ENCODE measurements at regions not wholly inside any gene's neighbourhood (a gene's known extent, or its start where the extent isn't known, plus 50 kb on each side); places are given as distances from the start of the nearest gene placed in this dataset.

DNA sequence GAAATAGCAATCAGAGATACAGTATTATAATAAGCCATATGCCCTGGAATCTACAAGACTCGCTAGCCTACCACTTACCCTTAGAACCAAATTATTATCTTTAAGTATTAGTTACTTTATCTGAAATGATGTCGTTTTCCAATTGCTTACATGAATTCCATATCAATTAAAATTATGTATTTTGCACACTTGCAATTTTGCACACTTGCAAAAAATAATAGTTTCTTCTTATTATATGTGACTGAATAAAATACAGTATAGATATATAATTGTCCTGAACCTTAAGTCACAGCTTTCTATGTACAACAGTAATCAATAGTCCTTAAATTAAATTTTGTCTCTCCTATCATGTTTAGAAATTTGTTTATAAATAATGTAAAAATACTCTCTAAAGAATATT, 2095.1 kb downstream of the NCAM2 start:
- no peaks in the 10 kb centered on the region for H3K36me3 ChIP-seq (replicated peaks; ENCODE audit: low read depth, low read length)
- H3K4me1 ChIP-seq (ENCODE audit: low read length) = no peaks in the 10 kb centered on the region
- no peak overlapping the region for H3K27ac ChIP-seq (ENCODE audit: low read length)
- H3K9ac ChIP-seq (ENCODE audit: low read length) = no peak overlapping the region
- no peaks in the 10 kb centered on the region for H3K9me3 ChIP-seq (ENCODE audit: insufficient read depth, low read length)
- TF ChIP-seq, protein P1, sequence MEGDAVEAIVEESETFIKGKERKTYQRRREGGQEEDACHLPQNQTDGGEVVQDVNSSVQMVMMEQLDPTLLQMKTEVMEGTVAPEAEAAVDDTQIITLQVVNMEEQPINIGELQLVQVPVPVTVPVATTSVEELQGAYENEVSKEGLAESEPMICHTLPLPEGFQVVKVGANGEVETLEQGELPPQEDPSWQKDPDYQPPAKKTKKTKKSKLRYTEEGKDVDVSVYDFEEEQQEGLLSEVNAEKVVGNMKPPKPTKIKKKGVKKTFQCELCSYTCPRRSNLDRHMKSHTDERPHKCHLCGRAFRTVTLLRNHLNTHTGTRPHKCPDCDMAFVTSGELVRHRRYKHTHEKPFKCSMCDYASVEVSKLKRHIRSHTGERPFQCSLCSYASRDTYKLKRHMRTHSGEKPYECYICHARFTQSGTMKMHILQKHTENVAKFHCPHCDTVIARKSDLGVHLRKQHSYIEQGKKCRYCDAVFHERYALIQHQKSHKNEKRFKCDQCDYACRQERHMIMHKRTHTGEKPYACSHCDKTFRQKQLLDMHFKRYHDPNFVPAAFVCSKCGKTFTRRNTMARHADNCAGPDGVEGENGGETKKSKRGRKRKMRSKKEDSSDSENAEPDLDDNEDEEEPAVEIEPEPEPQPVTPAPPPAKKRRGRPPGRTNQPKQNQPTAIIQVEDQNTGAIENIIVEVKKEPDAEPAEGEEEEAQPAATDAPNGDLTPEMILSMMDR (IDR thresholded peaks at IDR 0.05; ENCODE audit: low read depth, low read length) = no peak
- TF ChIP-seq EZH2phosphoT487 (IDR thresholded peaks at IDR 0.05; ENCODE audit: low read depth) = no peak
- H3K79me2 ChIP-seq (ENCODE audit: low read length) = no peaks in the 10 kb centered on the region
- no peak overlapping the region for H3K4me2 ChIP-seq (ENCODE audit: low read length)
- H2AFZ ChIP-seq (ENCODE audit: low read depth, low read length) = no peak overlapping the region
- no peaks in the 10 kb centered on the region for H4K20me1 ChIP-seq (ENCODE audit: insufficient read depth, low read length)
- no peaks in the 10 kb centered on the region for H3K27me3 ChIP-seq (ENCODE audit: low read depth, low read length)
- no peak overlapping the region for H3K4me3 ChIP-seq (ENCODE audit: low read length)

DNA sequence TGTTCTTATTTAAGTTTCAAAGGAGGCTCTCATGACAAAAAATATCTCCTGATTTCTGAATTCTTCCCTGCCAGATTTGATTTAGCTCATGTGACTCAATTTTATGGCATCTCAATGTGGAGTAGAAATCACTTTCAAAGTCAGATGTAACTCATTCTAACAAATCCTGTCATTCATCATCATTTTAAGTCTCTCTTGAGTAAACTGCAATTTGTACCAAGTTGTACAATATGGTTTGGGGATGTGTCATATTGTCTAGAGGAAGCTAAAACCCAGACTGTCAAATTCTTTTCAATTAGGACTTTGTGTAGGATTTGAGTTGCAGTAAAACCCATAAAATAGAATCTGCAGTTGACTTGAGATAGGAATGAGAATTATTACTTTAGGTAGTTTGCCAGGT, 2101.0 kb downstream of the NCAM2 start:
- no peak for TF ChIP-seq EZH2phosphoT487 (IDR thresholded peaks at IDR 0.05; ENCODE audit: low read depth)
- TF ChIP-seq, protein P1 (IDR thresholded peaks at IDR 0.05; ENCODE audit: low read depth, low read length) = no peak
- Histone ChIP-seq H3K36me3 (replicated peaks; ENCODE audit: low read depth, low read length) (no peaks in the 10 kb centered on the region), H3K4me1 (ENCODE audit: low read length) (no peaks in the 10 kb centered on the region), H3K4me2 (ENCODE audit: low read length) (no peak overlapping the region), H3K9me3 (ENCODE audit: insufficient read depth, low read length) (no peaks in the 10 kb centered on the region), H3K27ac (ENCODE audit: low read length) (no peak overlapping the region), H3K4me3 (ENCODE audit: low read length) (no peak overlapping the region), H3K79me2 (ENCODE audit: low read length) (no peaks in the 10 kb centered on the region), H4K20me1 (ENCODE audit: insufficient read depth, low read length) (no peaks in the 10 kb centered on the region), H2AFZ (ENCODE audit: low read depth, low read length) (no peak overlapping the region), H3K9ac (ENCODE audit: low read length) (no peak overlapping the region), H3K27me3 (ENCODE audit: low read depth, low read length) (no peaks in the 10 kb centered on the region)

DNA sequence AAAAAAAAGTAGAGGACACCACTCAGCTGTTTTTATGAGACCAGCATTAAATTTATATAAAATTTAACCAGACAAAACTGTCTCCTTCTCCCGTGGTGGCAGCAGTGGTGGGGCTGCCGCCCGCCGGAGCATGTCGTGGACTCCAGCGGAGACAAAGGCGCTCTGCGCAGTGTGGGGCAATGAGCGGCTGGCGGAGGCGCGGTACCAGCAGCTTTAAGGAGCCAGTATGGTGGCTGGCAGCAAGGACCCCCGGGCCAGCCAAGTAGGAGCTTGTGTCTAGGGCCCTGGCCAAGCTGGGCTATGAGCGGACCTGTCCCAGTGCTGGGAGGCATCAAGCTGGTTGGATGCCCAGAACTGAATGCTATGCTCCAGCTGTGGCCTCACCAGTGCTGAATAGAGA, 2102.9 kb downstream of the NCAM2 start:
- Histone ChIP-seq H3K4me2 (ENCODE audit: low read length) (no peak overlapping the region), H3K79me2 (ENCODE audit: low read length) (no peaks in the 10 kb centered on the region), H3K27me3 (ENCODE audit: low read depth, low read length) (no peaks in the 10 kb centered on the region), H3K27ac (ENCODE audit: low read length) (no peak overlapping the region), H3K9ac (ENCODE audit: low read length) (no peak overlapping the region), H3K9me3 (ENCODE audit: insufficient read depth, low read length) (no peaks in the 10 kb centered on the region), H3K4me1 (ENCODE audit: low read length) (no peaks in the 10 kb centered on the region), H4K20me1 (ENCODE audit: insufficient read depth, low read length) (no peaks in the 10 kb centered on the region), H3K36me3 (replicated peaks; ENCODE audit: low read depth, low read length) (no peaks in the 10 kb centered on the region), H3K4me3 (ENCODE audit: low read length) (no peak overlapping the region), H2AFZ (ENCODE audit: low read depth, low read length) (no peak overlapping the region)
- no peak for TF ChIP-seq EZH2phosphoT487 (IDR thresholded peaks at IDR 0.05; ENCODE audit: low read depth)
- TF ChIP-seq, protein P1 (IDR thresholded peaks at IDR 0.05; ENCODE audit: low read depth, low read length) = no peak

DNA sequence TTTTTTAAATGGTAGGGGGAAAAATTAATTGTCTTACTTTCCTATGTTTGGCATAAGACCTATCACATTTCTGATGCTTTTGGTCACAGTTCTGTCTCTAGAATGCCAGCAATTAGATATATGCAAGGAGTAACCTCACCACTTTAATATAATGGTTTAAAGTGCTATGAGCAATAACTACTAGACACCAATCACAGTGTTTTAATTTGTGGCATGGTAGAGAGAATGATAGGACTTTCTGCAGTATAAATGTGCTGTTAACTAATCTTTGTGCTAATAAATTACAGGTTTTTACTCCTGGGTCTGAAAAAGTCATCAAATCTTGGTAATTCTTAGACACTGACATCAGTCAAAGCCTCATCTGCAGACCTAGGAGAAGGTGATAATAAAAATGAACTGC, 2110.3 kb downstream of the NCAM2 start:
- Histone ChIP-seq H3K9ac (ENCODE audit: low read length) (no peak overlapping the region), H3K4me1 (ENCODE audit: low read length) (no peaks in the 10 kb centered on the region), H3K27me3 (ENCODE audit: low read depth, low read length) (no peaks in the 10 kb centered on the region), H4K20me1 (ENCODE audit: insufficient read depth, low read length) (no peaks in the 10 kb centered on the region), H3K4me3 (ENCODE audit: low read length) (no peak overlapping the region), H3K36me3 (replicated peaks; ENCODE audit: low read depth, low read length) (no peaks in the 10 kb centered on the region), H3K4me2 (ENCODE audit: low read length) (no peak overlapping the region), H2AFZ (ENCODE audit: low read depth, low read length) (no peak overlapping the region), H3K9me3 (ENCODE audit: insufficient read depth, low read length) (no peaks in the 10 kb centered on the region), H3K27ac (ENCODE audit: low read length) (no peak overlapping the region), H3K79me2 (ENCODE audit: low read length) (no peaks in the 10 kb centered on the region)
- TF ChIP-seq, protein P1 (IDR thresholded peaks at IDR 0.05; ENCODE audit: low read depth, low read length) = no peak
- no peak for TF ChIP-seq EZH2phosphoT487 (IDR thresholded peaks at IDR 0.05; ENCODE audit: low read depth)

Measured in OCI-LY3 (cell line).